GM23248 (cell line): ENCODE measurements at regions not wholly inside any gene's neighbourhood (a gene's known extent, or its start where the extent isn't known, plus 50 kb on each side); places are given as distances from the start of the nearest gene placed in this dataset.

Source experiments
- DNase-seq: peaks from one replicate; pipeline ENCODE4 v3.0.0-alpha.2; 2015
- H2AFZ ChIP-seq: fragments of 200-600 bp; sonication (generic); 2 replicates; pipeline ENCODE4 v1.6.1; 2016; ENCODE audit warnings: antibody characterized with exemption
- H3F3A ChIP-seq: fragments of 200-600 bp; sonication (generic); 2 replicates; pipeline ENCODE4 v1.6.1; 2016; ENCODE audit warnings: mild to moderate bottlenecking, antibody characterized with exemption, mixed run types; ENCODE audit not compliant: insufficient read depth
- H3K27ac ChIP-seq: fragments of 200-600 bp; sonication (generic); 2 replicates; pipeline ENCODE4 v1.5.1; 2016; ENCODE audit warnings: mild to moderate bottlenecking
- H3K27me3 ChIP-seq: fragments of 200-600 bp; sonication (generic); replicated peaks from 2 replicates; pipeline ENCODE4 v1.6.1; 2016; ENCODE audit warnings: mild to moderate bottlenecking; ENCODE audit not compliant: insufficient read depth
- H3K36me3 ChIP-seq: fragments of 200-600 bp; sonication (generic); 2 replicates; pipeline ENCODE4 v1.6.1; 2016; ENCODE audit warnings: low read depth, mild to moderate bottlenecking
- H3K4me1 ChIP-seq: fragments of 200-600 bp; sonication (generic); 2 replicates; pipeline ENCODE4 v1.6.1; 2016; ENCODE audit warnings: mild to moderate bottlenecking; ENCODE audit not compliant: insufficient read depth
- H3K4me2 ChIP-seq: fragments of 200-600 bp; sonication (generic); one replicate; pipeline ENCODE4 v1.6.1; 2016; ENCODE audit warnings: mild to moderate bottlenecking; ENCODE audit not compliant: unreplicated experiment
- H3K4me3 ChIP-seq: fragments of 200-600 bp; sonication (generic); 2 replicates; pipeline ENCODE4 v1.5.1; 2016; ENCODE audit warnings: mild to moderate bottlenecking
- H3K79me2 ChIP-seq: fragments of 200-600 bp; sonication (generic); 2 replicates; pipeline ENCODE4 v1.6.1; 2016; ENCODE audit warnings: mild to moderate bottlenecking; ENCODE audit not compliant: insufficient read depth
- H3K9ac ChIP-seq: fragments of 200-600 bp; sonication (generic); 2 replicates; pipeline ENCODE4 v1.6.1; 2016; ENCODE audit warnings: mild to moderate bottlenecking
- H3K9me2 ChIP-seq: fragments of 200-600 bp; sonication (generic); 2 replicates; pipeline ENCODE4 v1.6.1; 2016; ENCODE audit warnings: mixed run types, mild to moderate bottlenecking, moderate library complexity; ENCODE audit not compliant: insufficient read depth
- H3K9me3 ChIP-seq: fragments of 200-600 bp; sonication (generic); one replicate; pipeline ENCODE4 v1.6.1; 2017; ENCODE audit warnings: low read depth
- H4K20me1 ChIP-seq: fragments of 200-600 bp; sonication (generic); 2 replicates; pipeline ENCODE4 v1.6.0; 2016; ENCODE audit not compliant: insufficient read depth
- EZH2 ChIP-seq: fragments of 200-600 bp; sonication (generic); IDR thresholded peaks from 2 replicates; pipeline ENCODE4 v1.6.1; 2018; ENCODE audit warnings: antibody characterized with exemption, mild to moderate bottlenecking; ENCODE audit not compliant: insufficient read depth, poor library complexity, severe bottlenecking
- EZH2phosphoT487 ChIP-seq: fragments of 200-600 bp; sonication (generic); IDR thresholded peaks from 2 replicates; pipeline ENCODE4 v1.6.1; 2018; ENCODE audit warnings: antibody characterized with exemption, moderate library complexity, mild to moderate bottlenecking, low read depth; ENCODE audit not compliant: insufficient read depth
- WGBS, 2 experiments: methylation state at CpG; one replicate each; pipeline ENCODE4 v1.1.6; 2015 to 2017; ENCODE audit warnings: low lambda C conversion rate in 2 of 2, low coverage in 1 of 2; ENCODE audit errors: missing lambda C conversion rate in 2 of 2; 5-methylcytosine and 5-hydroxymethylcytosine counted together
- in situ Hi-C: fragments of 300-500 bp; cut with MboI; formaldehyde crosslinking; loops from 2 replicates; pipeline ENCODE4 v1.15.0; 2020

- Histone ChIP-seq H3K36me3 (no peaks in the 10 kb centered on the region), H3K9me2 (no peaks in the 10 kb centered on the region), H3K27me3 (no peaks in the 10 kb centered on the region), H3K4me3 (no peak overlapping the region), H4K20me1 (no peaks in the 10 kb centered on the region), H3F3A (peaks cover 23% of the 10 kb centered on the region), H3K79me2 (no peaks in the 10 kb centered on the region), H3K9ac (no peak overlapping the region), H3K27ac (no peak overlapping the region), H3K9me3 (no peaks in the 10 kb centered on the region), H2AFZ (no peak overlapping the region), H3K4me1 (peaks cover 23% of the 10 kb centered on the region), H3K4me2 (no peak overlapping the region)
- no peak for DNase-seq
- in situ Hi-C loops = no loop called here
- TF ChIP-seq EZH2 (no peak), EZH2phosphoT487 (no peak)
- 48 to 53% methylated on average over 17 of the region's 17 CpGs for WGBS, 2 experiments
These were observed 228.9 kb downstream of the ANKRD60 start for GRCh38 chr20:57999465-58000111.

- Histone ChIP-seq H3K9me2 (no peaks in the 10 kb centered on the region), H3K9ac (no peak overlapping the region), H3K27ac (no peak overlapping the region), H3K27me3 (no peaks in the 10 kb centered on the region), H4K20me1 (no peaks in the 10 kb centered on the region), H3K4me3 (no peak overlapping the region), H3K4me2 (no peak overlapping the region), H3K4me1 (peaks cover 28% of the 10 kb centered on the region), H3K79me2 (no peaks in the 10 kb centered on the region), H3K9me3 (no peaks in the 10 kb centered on the region), H3K36me3 (no peaks in the 10 kb centered on the region), H2AFZ (no peak overlapping the region), H3F3A (peaks cover 26% of the 10 kb centered on the region)
- TF ChIP-seq EZH2 = no peak
- no peak for TF ChIP-seq EZH2phosphoT487
- 55 to 57% methylated on average over 9 of the region's 9 CpGs for WGBS, 2 experiments
- in situ Hi-C loops = no loop called here
- no peak for DNase-seq
These were observed 229.4 kb downstream of the ANKRD60 start for GRCh38 chr20:57998981-57999464.

GRCh38 chr20:57998276-57998675 is 230.2 kb downstream of the ANKRD60 start:
- TF ChIP-seq EZH2phosphoT487 (no peak), EZH2 (no peak)
- H2AFZ ChIP-seq = no peak overlapping the region
- H3K27me3 ChIP-seq = no peaks in the 10 kb centered on the region
- in situ Hi-C loops = no loop called here
- H3K36me3 ChIP-seq = no peaks in the 10 kb centered on the region
- H3K4me1 ChIP-seq = peaks cover 33% of the 10 kb centered on the region
- peaks cover 26% of the 10 kb centered on the region for H3F3A ChIP-seq
- no peaks in the 10 kb centered on the region for H4K20me1 ChIP-seq
- H3K4me3 ChIP-seq = no peak overlapping the region
- H3K9me2 ChIP-seq = no peaks in the 10 kb centered on the region
- WGBS, 2 experiments = 95 to 99% methylated on average over 6 of the region's 6 CpGs
- no peaks in the 10 kb centered on the region for H3K9me3 ChIP-seq
- H3K9ac ChIP-seq = no peak overlapping the region
- H3K79me2 ChIP-seq = no peaks in the 10 kb centered on the region
- H3K27ac ChIP-seq = no peak overlapping the region
- no peak for DNase-seq
- H3K4me2 ChIP-seq = no peak overlapping the region

DNA sequence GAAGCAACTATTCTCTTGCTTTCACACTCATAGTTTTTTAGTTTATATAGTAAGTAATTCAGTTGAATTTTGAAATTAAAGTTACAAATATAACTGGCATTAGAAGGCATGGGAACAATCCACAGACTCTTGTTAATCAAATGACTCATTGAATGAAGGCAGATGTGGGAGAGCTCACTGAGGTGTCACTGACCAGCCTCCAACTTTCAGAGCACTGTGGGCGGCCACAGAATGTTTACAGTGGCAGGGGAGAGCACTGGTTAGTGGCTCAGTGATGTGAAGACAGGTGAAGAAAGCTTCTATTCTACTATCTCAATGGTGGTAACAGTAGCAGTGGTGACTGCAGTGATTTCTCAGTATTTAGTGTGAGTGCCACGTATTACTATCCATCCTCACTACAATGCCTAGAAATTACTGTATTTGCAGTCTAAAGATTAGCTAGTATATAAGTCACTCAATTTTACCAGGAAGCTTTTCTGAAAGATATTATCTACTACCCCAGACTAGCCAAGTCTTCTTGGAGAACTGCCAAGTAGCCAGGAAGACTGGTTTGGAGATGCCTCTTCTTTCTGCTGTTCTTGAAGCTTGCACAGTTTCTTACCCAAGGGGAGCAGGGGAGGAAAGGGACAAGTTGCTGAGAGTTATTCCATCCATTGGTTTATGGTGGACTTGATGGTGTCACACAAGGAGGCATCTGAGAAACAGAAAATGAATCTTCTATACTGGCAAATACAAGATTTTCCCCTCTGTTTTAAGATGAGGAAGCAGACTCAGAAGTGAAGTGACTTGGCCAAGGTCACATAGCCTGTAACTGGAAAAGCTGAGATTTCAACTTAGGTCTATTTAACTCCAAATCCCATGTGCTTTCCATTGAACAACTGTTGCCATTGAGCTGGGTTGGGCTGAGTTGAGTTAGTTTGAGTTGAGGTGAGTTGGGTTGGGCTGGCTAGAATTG is 231.2 kb downstream of the ANKRD60 start:
- H3K9me2 ChIP-seq = no peaks in the 10 kb centered on the region
- peak overlapping the region; percentile 82 for H3K27ac ChIP-seq
- H3K9me3 ChIP-seq = no peaks in the 10 kb centered on the region
- H2AFZ ChIP-seq = no peak overlapping the region
- no peak overlapping the region for H3K4me3 ChIP-seq
- no peak for TF ChIP-seq EZH2phosphoT487
- no peak for TF ChIP-seq EZH2
- H3K4me1 ChIP-seq = peaks cover 35% of the 10 kb centered on the region
- in situ Hi-C loops = no loop called here
- peaks cover 30% of the 10 kb centered on the region for H3F3A ChIP-seq
- peak overlapping the region; percentile 58 for H3K9ac ChIP-seq
- H3K27me3 ChIP-seq = no peaks in the 10 kb centered on the region
- peak; percentile 94 for DNase-seq
- H3K36me3 ChIP-seq = no peaks in the 10 kb centered on the region
- WGBS, 2 experiments = 0 to 2% methylated on average over 2 of the region's 2 CpGs
- H4K20me1 ChIP-seq = no peaks in the 10 kb centered on the region
- no peaks in the 10 kb centered on the region for H3K79me2 ChIP-seq
- peak overlapping the region; percentile 31 for H3K4me2 ChIP-seq
